AG09319 (cell line): ENCODE measurements at regions not wholly inside any gene's neighbourhood (a gene's known extent, or its start where the extent isn't known, plus 50 kb on each side); places are given as distances from the start of the nearest gene placed in this dataset.

Experiments
- DNase-seq: peaks from one replicate; pipeline ENCODE4 v3.0.0-alpha.2; 2010; ENCODE audit warnings: low read depth; ENCODE audit errors: extremely low read depth
- TF ChIP-seq, protein P1 (sequence below): IDR thresholded peaks from 2 replicates; pipeline ENCODE4 v1.5.1; 2011; ENCODE audit warnings: low read depth, mild to moderate bottlenecking, inconsistent platforms, low read length, moderate library complexity

DNA sequence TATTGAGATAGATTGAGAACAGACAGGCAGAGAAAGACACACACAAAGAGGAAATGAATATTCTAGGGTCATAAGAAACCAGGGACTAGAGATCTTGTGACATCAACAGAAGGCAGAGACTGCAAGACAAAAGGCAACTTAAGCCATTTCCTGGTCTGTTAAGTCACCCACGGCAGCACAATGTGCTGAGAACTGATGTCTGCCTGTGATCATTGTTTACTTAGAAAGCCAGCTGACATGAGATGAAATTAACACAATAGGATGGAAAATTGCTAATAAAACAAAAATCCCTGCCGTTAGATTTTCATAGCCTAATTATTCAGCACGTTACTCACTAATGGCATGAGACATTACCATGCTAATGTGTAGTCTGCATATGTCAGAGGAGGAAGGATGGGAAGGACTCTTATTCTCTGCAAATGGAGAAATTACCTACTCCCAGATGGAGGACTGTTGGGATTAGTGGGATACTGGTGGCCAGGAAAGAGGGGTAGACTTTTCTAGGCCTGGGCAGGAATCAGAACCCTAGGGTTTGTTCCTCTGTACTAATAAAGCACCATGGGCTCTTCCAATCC, 191.3 kb upstream of the PODXL start:
- TF ChIP-seq, protein P1, sequence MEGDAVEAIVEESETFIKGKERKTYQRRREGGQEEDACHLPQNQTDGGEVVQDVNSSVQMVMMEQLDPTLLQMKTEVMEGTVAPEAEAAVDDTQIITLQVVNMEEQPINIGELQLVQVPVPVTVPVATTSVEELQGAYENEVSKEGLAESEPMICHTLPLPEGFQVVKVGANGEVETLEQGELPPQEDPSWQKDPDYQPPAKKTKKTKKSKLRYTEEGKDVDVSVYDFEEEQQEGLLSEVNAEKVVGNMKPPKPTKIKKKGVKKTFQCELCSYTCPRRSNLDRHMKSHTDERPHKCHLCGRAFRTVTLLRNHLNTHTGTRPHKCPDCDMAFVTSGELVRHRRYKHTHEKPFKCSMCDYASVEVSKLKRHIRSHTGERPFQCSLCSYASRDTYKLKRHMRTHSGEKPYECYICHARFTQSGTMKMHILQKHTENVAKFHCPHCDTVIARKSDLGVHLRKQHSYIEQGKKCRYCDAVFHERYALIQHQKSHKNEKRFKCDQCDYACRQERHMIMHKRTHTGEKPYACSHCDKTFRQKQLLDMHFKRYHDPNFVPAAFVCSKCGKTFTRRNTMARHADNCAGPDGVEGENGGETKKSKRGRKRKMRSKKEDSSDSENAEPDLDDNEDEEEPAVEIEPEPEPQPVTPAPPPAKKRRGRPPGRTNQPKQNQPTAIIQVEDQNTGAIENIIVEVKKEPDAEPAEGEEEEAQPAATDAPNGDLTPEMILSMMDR = no peak
- DNase-seq = no peak

DNA sequence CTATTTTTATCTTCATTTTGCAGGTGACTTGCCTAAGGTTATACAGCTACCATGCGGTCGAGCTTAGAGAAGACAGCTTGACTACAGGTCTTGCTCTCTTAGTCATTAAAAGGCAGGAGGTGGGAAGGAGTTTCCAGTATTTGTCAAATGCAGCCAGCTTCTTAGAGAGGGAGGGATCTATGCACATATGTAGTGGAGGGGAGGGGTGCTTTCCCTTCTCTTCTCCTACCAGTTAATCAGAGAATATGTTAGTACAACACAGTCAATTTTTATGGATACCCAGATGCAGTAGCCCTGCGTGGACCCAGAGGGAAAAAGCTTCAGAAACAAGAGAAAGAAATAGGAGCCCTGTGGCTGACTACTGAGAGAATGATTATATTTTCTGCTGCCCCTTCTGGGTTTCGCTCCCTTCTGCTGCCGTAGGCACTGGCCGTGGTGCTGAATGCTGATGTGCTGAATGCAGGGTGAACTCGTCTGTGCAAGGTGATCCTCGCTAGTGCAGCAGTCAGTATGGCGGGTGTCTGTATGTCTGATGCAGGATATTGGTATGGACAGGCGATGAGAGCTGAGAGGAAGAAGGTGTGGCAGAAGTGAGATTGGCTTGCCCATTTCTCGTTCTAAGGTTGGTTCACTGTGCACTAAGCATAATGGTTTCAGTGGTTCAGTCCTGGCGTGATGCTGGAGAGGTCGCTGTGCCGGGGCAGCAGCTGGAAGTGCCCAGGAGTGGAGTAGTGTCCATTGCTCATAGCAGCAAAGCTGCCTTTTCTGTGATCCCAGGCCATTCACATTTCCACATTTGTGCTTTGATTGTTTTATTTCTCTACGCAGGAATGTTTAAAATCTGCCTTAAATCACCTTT, 189.2 kb upstream of the PODXL start:
- TF ChIP-seq, protein P1 = no peak
- DNase-seq = no peak

DNA sequence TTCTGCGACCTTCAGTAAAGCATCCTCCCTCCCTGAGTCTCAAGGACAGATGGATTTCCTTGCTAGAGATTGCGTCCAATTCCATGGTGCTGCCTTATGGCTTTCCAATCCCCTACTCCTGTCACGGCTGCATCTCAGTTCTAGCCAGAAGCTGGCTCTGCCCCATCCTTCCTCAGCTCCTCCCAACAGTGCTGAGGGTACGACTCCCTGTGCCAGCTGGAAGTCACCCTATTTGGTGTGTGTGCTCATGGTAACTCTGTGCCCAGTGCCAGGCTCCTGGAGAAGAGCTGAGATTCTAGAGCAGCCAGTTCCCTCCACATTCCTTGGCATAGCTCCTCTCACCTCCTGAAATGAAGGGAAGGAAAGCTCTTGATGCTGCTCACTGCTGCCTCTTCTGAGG, 185.0 kb upstream of the PODXL start:
- TF ChIP-seq, protein P1 = no peak
- DNase-seq = no peak

DNA sequence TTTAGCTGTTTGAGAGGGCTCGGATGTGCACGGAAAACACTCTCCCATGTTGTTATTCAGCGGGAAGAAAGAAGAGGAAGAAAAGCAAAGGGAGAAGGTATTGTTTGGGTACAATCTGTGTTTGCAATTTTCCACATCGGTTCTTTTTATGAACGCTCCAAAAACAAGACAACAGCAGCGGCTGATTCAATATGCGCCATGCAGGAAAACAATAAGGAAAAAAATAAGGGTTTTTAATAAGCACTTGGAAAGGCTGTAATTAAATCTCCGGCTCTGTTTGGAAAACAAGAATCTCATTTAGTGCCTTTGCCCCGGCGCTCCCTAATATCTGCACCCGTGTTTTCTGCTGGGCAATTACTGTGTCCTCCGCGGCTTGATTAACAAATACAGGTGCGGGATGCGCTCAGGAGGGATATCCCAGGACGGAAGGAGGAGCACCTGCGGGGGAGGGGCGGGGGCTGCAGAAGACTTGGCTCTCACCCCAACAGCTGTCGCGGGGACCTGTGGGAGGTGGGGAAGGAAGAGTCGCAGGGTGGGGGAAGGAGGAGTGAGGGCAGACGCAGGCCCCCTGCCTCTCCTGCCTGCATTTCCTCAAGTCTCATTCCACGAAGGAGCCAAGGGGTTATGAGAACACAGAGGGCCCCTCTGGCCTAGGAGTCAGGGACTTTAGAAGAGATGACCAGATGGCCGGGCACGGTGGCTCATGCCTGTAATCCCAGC, 181.5 kb upstream of the PODXL start:
- no peak for DNase-seq
- TF ChIP-seq, protein P1 = no peak

DNA sequence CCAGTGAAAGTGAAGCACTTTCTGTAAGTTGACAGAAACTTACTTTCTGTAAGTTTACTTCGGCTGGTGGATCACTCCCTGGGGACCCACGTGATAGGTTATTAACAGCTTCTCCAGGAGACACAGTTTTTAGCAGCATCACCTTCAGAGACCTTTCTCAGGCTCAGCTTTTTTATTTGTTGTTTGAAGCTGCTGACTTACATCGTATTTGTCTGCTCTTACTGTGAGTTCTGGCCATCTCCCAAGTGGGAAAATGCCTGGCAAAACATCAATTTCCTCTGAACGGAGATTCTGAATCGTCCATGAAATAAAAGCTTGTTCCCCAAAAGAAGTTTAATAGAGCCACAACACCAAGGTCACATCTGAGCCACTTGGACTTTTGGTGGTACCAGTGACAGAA, 178.7 kb upstream of the PODXL start:
- no peak for DNase-seq
- TF ChIP-seq, protein P1 = no peak

DNA sequence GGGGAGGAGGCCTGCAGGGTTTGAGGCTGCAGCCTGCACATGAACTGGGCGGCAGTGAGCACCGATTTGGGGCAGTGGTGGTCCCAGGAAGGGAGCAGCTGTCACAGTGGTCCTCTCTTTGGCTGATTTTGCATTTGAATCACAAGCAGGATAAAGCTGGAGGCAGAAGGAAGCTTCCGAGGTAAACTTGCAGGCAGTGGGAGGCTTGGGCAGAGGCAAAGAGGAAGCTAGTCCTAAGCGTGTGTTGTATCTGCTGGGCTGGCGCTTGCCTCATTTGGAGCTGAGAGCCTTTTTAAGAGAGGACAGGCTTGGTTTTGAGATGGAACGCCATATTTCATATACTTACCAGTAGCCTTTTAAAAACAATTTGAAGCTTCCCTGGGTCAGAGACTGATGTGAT, 177.2 kb upstream of the PODXL start:
- TF ChIP-seq, protein P1 = no peak
- DNase-seq = no peak

DNA sequence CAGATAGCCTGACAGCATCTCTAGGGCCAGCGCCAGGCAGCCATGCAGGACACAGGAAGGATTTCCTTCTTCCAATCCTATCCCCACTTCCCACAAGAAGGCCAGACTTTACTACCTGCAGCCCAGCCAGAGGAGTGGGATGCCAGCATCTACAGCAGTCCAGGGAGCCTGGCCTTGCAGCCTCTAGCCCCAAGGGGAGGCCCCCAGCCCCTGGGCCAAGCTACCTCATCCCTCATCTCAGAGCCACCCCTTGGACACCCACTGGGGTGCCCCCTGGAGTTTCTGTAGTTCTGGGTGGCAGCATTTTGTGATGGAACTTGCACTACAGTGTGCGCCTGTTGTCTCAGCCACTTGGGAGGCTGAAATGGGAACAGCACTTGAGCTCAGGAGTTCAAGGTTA, 170.8 kb upstream of the PODXL start:
- TF ChIP-seq, protein P1 = no peak
- no peak for DNase-seq
